ENCODE measurements at regions not wholly inside any gene's neighbourhood (a gene's known extent, or its start where the extent isn't known, plus 50 kb on each side); places are given as distances from the start of the nearest gene placed in this dataset.

GRCh38 chr4:79050541-79050880 is 111.3 kb upstream of the PAQR3 start:
- Histone ChIP-seq H3K27ac (replicated peaks) (no peak overlapping the region), H3K4me3 (replicated peaks; ENCODE audit: insufficient read depth, low read length) (no peak overlapping the region), H3K27me3 (ENCODE audit: insufficient read depth, poor library complexity, severe bottlenecking) (no peaks in the 10 kb centered on the region)
- no peak for DNase-seq (ENCODE audit: low read depth in 1 of 2, low spot score in 1 of 2)
- TF ChIP-seq GABPA (IDR thresholded peaks at IDR 0.05; ENCODE audit: low read depth) (no peak), POLR2AphosphoS5 (IDR thresholded peaks at IDR 0.05; ENCODE audit: low read depth) (no peak), SPI1 (IDR thresholded peaks at IDR 0.05; ENCODE audit: borderline replicate concordance, low read depth) (no peak)
- TF ChIP-seq, protein P1, sequence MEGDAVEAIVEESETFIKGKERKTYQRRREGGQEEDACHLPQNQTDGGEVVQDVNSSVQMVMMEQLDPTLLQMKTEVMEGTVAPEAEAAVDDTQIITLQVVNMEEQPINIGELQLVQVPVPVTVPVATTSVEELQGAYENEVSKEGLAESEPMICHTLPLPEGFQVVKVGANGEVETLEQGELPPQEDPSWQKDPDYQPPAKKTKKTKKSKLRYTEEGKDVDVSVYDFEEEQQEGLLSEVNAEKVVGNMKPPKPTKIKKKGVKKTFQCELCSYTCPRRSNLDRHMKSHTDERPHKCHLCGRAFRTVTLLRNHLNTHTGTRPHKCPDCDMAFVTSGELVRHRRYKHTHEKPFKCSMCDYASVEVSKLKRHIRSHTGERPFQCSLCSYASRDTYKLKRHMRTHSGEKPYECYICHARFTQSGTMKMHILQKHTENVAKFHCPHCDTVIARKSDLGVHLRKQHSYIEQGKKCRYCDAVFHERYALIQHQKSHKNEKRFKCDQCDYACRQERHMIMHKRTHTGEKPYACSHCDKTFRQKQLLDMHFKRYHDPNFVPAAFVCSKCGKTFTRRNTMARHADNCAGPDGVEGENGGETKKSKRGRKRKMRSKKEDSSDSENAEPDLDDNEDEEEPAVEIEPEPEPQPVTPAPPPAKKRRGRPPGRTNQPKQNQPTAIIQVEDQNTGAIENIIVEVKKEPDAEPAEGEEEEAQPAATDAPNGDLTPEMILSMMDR (IDR thresholded peaks at IDR 0.05; ENCODE audit: insufficient read depth, low read length) = no peak
- TF ChIP-seq, protein P2, sequence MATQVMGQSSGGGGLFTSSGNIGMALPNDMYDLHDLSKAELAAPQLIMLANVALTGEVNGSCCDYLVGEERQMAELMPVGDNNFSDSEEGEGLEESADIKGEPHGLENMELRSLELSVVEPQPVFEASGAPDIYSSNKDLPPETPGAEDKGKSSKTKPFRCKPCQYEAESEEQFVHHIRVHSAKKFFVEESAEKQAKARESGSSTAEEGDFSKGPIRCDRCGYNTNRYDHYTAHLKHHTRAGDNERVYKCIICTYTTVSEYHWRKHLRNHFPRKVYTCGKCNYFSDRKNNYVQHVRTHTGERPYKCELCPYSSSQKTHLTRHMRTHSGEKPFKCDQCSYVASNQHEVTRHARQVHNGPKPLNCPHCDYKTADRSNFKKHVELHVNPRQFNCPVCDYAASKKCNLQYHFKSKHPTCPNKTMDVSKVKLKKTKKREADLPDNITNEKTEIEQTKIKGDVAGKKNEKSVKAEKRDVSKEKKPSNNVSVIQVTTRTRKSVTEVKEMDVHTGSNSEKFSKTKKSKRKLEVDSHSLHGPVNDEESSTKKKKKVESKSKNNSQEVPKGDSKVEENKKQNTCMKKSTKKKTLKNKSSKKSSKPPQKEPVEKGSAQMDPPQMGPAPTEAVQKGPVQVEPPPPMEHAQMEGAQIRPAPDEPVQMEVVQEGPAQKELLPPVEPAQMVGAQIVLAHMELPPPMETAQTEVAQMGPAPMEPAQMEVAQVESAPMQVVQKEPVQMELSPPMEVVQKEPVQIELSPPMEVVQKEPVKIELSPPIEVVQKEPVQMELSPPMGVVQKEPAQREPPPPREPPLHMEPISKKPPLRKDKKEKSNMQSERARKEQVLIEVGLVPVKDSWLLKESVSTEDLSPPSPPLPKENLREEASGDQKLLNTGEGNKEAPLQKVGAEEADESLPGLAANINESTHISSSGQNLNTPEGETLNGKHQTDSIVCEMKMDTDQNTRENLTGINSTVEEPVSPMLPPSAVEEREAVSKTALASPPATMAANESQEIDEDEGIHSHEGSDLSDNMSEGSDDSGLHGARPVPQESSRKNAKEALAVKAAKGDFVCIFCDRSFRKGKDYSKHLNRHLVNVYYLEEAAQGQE (IDR thresholded peaks at IDR 0.05; ENCODE audit: insufficient replicate concordance, low read depth) = no peak

DNA sequence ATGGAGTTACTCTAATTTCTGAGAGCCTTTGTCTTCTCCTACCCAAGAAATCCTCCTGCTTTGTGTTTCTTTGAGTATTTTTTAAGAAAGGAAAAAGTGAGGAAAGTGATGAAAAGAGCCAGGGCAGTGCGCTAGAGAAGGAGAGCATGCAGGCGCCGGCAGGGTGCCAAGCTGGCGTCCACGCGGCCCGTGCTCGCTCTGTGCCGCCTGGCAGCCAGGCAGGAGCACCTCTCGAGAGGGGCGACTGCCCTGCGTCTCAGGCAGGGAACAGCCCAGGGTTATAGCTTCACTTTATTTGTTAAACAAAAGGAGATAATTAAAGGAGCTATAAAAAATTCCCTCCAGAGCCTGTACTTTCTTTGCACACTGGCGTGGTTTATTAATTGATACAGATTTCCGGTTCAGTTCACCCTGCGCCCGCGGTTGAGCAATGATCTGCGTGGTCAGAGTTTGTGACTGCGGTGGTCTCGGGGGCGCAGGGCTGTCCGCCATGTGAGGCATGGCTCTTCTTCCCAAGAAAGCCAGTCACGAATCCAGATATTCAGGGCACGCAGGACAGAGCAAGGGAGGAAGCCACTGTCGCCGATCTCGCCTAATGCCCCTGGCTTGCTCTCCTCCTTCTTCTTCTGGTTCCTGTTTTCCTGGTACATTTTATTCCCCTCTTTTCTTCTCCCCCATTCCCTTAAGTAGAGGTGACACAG is 110.8 kb upstream of the PAQR3 start:
- DNase-seq (ENCODE audit: low read depth in 1 of 2, low spot score in 1 of 2) = no peak
- H3K27ac ChIP-seq (replicated peaks) = no peak overlapping the region
- no peak for TF ChIP-seq SPI1 (IDR thresholded peaks at IDR 0.05; ENCODE audit: borderline replicate concordance, low read depth)
- TF ChIP-seq, protein P2 (IDR thresholded peaks at IDR 0.05; ENCODE audit: insufficient replicate concordance, low read depth) = no peak
- TF ChIP-seq GABPA (IDR thresholded peaks at IDR 0.05; ENCODE audit: low read depth) = no peak
- TF ChIP-seq, protein P1 (IDR thresholded peaks at IDR 0.05; ENCODE audit: insufficient read depth, low read length) = no peak
- TF ChIP-seq POLR2AphosphoS5 (IDR thresholded peaks at IDR 0.05; ENCODE audit: low read depth) = no peak
- H3K4me3 ChIP-seq (replicated peaks; ENCODE audit: insufficient read depth, low read length) = no peak overlapping the region
- H3K27me3 ChIP-seq (ENCODE audit: insufficient read depth, poor library complexity, severe bottlenecking) = no peaks in the 10 kb centered on the region

- no peak overlapping the region for H3K27ac ChIP-seq (replicated peaks)
- TF ChIP-seq SPI1 (IDR thresholded peaks at IDR 0.05; ENCODE audit: borderline replicate concordance, low read depth) = no peak
- TF ChIP-seq GABPA (IDR thresholded peaks at IDR 0.05; ENCODE audit: low read depth) = no peak
- TF ChIP-seq, protein P1 (IDR thresholded peaks at IDR 0.05; ENCODE audit: insufficient read depth, low read length) = no peak
- no peak for TF ChIP-seq POLR2AphosphoS5 (IDR thresholded peaks at IDR 0.05; ENCODE audit: low read depth)
- TF ChIP-seq, protein P2 (IDR thresholded peaks at IDR 0.05; ENCODE audit: insufficient replicate concordance, low read depth) = no peak
- H3K4me3 ChIP-seq (replicated peaks; ENCODE audit: insufficient read depth, low read length) = no peak overlapping the region
- DNase-seq (ENCODE audit: low read depth in 1 of 2, low spot score in 1 of 2) = no peak
- H3K27me3 ChIP-seq (ENCODE audit: insufficient read depth, poor library complexity, severe bottlenecking) = no peaks in the 10 kb centered on the region
Observed at GRCh38 chr4:79048878-79049277, 109.6 kb upstream of the PAQR3 start.

Measured in HL-60 (cell line).